ENCODE measurements at regions not wholly inside any gene's neighbourhood (a gene's known extent, or its start where the extent isn't known, plus 50 kb on each side); places are given as distances from the start of the nearest gene placed in this dataset.

GRCh38 chr2:223396993-223397392 lies 205.2 kb downstream of the SCG2 start:
- Histone ChIP-seq H3K79me2 (ENCODE audit: control insufficient read depth in 1 of 2, insufficient read depth in 2 of 2, low read length in 2 of 2) (no peaks in the 10 kb centered on the region), H4K20me1 (replicated peaks in 1 of 2; ENCODE audit: control insufficient read depth in 1 of 2, insufficient read depth in 2 of 2, low read length in 2 of 2) (no peaks in the 10 kb centered on the region), H3K56ac (replicated peaks; ENCODE audit: insufficient read length, low read depth, low read length) (no peak overlapping the region), H3K4ac (replicated peaks; ENCODE audit: insufficient read length, low read depth, low read length) (no peak overlapping the region), H3K23ac (ENCODE audit: insufficient read length) (no peak overlapping the region), H2BK5ac (ENCODE audit: low read depth, low read length) (no peak overlapping the region), H2BK20ac (ENCODE audit: low read length) (no peak overlapping the region), H3K36me3 (ENCODE audit: control insufficient read depth in 2 of 4, insufficient read depth in 4 of 4, low read length in 3 of 4) (no peaks in the 10 kb centered on the region), H2AFZ (ENCODE audit: low read length) (no peak overlapping the region), H3K4me2 (ENCODE audit: insufficient read depth in 1 of 2, low read depth in 2 of 2, low read length in 2 of 2) (no peak overlapping the region), H3K14ac (ENCODE audit: insufficient read length) (no peak overlapping the region), H2BK15ac (ENCODE audit: low read length) (no peak overlapping the region), H3K9ac (replicated peaks in 1 of 4; ENCODE audit: extremely low read depth in 1 of 4, low read depth in 3 of 4, low read length in 3 of 4) (no peak overlapping the region), H3K27me3 (replicated peaks in 1 of 4; ENCODE audit: control insufficient read depth in 3 of 4, extremely low read depth in 1 of 4, insufficient read depth in 3 of 4, low read length in 3 of 4) (no peaks in the 10 kb centered on the region), H3K4me1 (replicated peaks in 1 of 4; ENCODE audit: control insufficient read depth in 3 of 4, insufficient read depth in 4 of 4, low read length in 3 of 4) (no peaks in the 10 kb centered on the region), H2AK5ac (ENCODE audit: low read depth, low read length) (no peak overlapping the region), H3K23me2 (ENCODE audit: low read depth, low read length) (no peaks in the 10 kb centered on the region), H3K27ac (ENCODE audit: low read depth, low read length) (no peak overlapping the region), H4K8ac (ENCODE audit: extremely low read depth, insufficient read depth, low read length) (no peak overlapping the region), H4K91ac (replicated peaks; ENCODE audit: insufficient read length, low read length) (no peak overlapping the region), H4K5ac (ENCODE audit: insufficient read length, low read depth, low read length) (no peak overlapping the region), H3K9me3 (ENCODE audit: insufficient read depth in 2 of 2, low read depth in 1 of 2, low read length in 1 of 2) (no peaks in the 10 kb centered on the region; a peak in 1 of 4 replicates), H2BK120ac (replicated peaks; ENCODE audit: low read depth, low read length) (no peak overlapping the region), H3K4me3 (ENCODE audit: extremely low read depth in 1 of 4, insufficient read depth in 2 of 4, low read depth in 3 of 4, low read length in 4 of 4) (no peak overlapping the region), H3K79me1 (ENCODE audit: low read depth, low read length) (no peaks in the 10 kb centered on the region), H3K18ac (ENCODE audit: extremely low read depth, low read length) (no peak overlapping the region), H2BK12ac (ENCODE audit: low read depth, low read length) (no peak overlapping the region)
- CTCF ChIA-PET (ENCODE audit: partially characterized antibody), result interaction anchor here (1.1 kb wide), 1 partner anchor 99 kb away, joined by 3 read pairs; no protein-coding TSS in a partner anchor
- no peak for FAIRE-seq
- TF ChIP-seq CEBPB (IDR thresholded peaks at IDR 0.05; ENCODE audit: low read depth, low read length), result peak; percentile 82; the same call in 1 of the 2 replicates
- TF ChIP-seq E2F6 (IDR thresholded peaks at IDR 0.05), result no peak
- no peak for TF ChIP-seq CTBP2 (IDR thresholded peaks at IDR 0.05; ENCODE audit: borderline replicate concordance, insufficient read depth, insufficient read length, low read length)
- DNase-seq (ENCODE audit: low read depth in 1 of 2, low spot score in 2 of 2), result no peak
- WGBS, 2 experiments (ENCODE audit: extremely low coverage in 1 of 2, insufficient coverage in 1 of 2, insufficient read length in 1 of 2, insufficient replicate concordance in 2 of 2, low coverage in 1 of 2, low lambda C conversion rate in 2 of 2, missing lambda C conversion rate in 1 of 2), result 91% methylated on average over 2 of the region's 2 CpGs; no CpG with 5 or more reads in 1 of the 2 experiments
- POLR2A ChIA-PET (ENCODE audit: partially characterized antibody), result no interaction called here

Data from H1 (cell line).